Keratinocyte (primary cell): ENCODE measurements at regions not wholly inside any gene's neighbourhood (a gene's known extent, or its start where the extent isn't known, plus 50 kb on each side); places are given as distances from the start of the nearest gene placed in this dataset.

Source experiments
- DNase-seq: peaks from one replicate; pipeline ENCODE4 v3.0.0-alpha.2; 2011; ENCODE audit warnings: low read depth, missing footprints, low spot score
- FAIRE-seq: peaks from 2 replicates; lab custom pipeline; 2011; peaks lifted over from hg19 to GRCh38; lab: Jason Lieb, UNC
- H2AFZ ChIP-seq: 2 replicates; pipeline ENCODE4 v1.6.0; 2012; ENCODE audit warnings: low read length, control low read depth, inconsistent platforms; ENCODE audit not compliant: control insufficient read depth
- H3K27ac ChIP-seq: 2 replicates; pipeline ENCODE4 v1.5.1; 2011; ENCODE audit warnings: low read length; ENCODE audit not compliant: control insufficient read depth, insufficient read depth
- H3K27me3 ChIP-seq: 3 replicates; pipeline ENCODE4 v1.6.0; 2011; ENCODE audit warnings: low read length; ENCODE audit not compliant: control insufficient read depth, insufficient read depth; ENCODE audit errors: extremely low read depth
- H3K36me3 ChIP-seq, 2 experiments: 2 replicates in 1 of 2; 3 replicates in 1 of 2; pipeline ENCODE4 v1.5.1; 2011; ENCODE audit warnings: low read length in 2 of 2, mild to moderate bottlenecking in 1 of 2; ENCODE audit not compliant: control insufficient read depth in 2 of 2, insufficient read depth in 2 of 2; ENCODE audit errors: extremely low read depth in 1 of 2
- H3K4me1 ChIP-seq: 3 replicates; pipeline ENCODE4 v1.5.1; 2011; ENCODE audit warnings: low read length; ENCODE audit not compliant: control insufficient read depth, insufficient read depth; ENCODE audit errors: extremely low read depth
- H3K4me2 ChIP-seq: 3 replicates; pipeline ENCODE4 v1.6.0; 2011; ENCODE audit warnings: low read depth, low read length; ENCODE audit not compliant: control insufficient read depth, insufficient read depth; ENCODE audit errors: extremely low read depth
- H3K4me3 ChIP-seq, 3 experiments: fragments of 200-600 bp in 1 of 3; sonication (generic) in 1 of 3; 2 replicates in 2 of 3; 3 replicates in 1 of 3; pipeline ENCODE4 v1.5.1; 2011 to 2016; ENCODE audit warnings: low read length in 3 of 3, mild to moderate bottlenecking in 3 of 3, control low read depth in 2 of 3, inconsistent platforms in 1 of 3, low read depth in 1 of 3, mixed read lengths in 1 of 3, mixed run types in 1 of 3, moderate library complexity in 1 of 3; ENCODE audit not compliant: control insufficient read depth in 2 of 3, insufficient read depth in 2 of 3; ENCODE audit errors: extremely low read depth in 1 of 3
- H3K79me2 ChIP-seq: 2 replicates; pipeline ENCODE4 v1.6.0; 2012; ENCODE audit warnings: low read length; ENCODE audit not compliant: control insufficient read depth, insufficient read depth
- H3K9ac ChIP-seq: 3 replicates; pipeline ENCODE4 v1.6.0; 2011; ENCODE audit warnings: low read length; ENCODE audit not compliant: control insufficient read depth, insufficient read depth; ENCODE audit errors: extremely low read depth
- H3K9me1 ChIP-seq: 3 replicates; pipeline ENCODE4 v1.6.0; 2011; ENCODE audit warnings: low read length; ENCODE audit not compliant: control insufficient read depth, insufficient read depth; ENCODE audit errors: extremely low read depth
- H3K9me3 ChIP-seq: 2 replicates; pipeline ENCODE4 v1.5.1; 2012; ENCODE audit warnings: low read depth, low read length; ENCODE audit not compliant: control insufficient read depth
- H4K20me1 ChIP-seq: 3 replicates; pipeline ENCODE4 v1.6.0; 2011; ENCODE audit warnings: low read length; ENCODE audit not compliant: control insufficient read depth, insufficient read depth; ENCODE audit errors: extremely low read depth
- EZH2 ChIP-seq: IDR thresholded peaks from one replicate; pipeline ENCODE4 v1.6.1; 2012; ENCODE audit warnings: inconsistent platforms, mild to moderate bottlenecking, low read length, moderate library complexity
- dilution Hi-C: fragments of 300-500 bp; cut with MboI; formaldehyde crosslinking; loops from one replicate; pipeline ENCODE4 v1.7.0; 2020; ENCODE audit warnings: low sequenced_read_pairs; ENCODE audit not compliant: extremely low pct_ligation_motif_present
- TF ChIP-seq, protein P1 (sequence below), 3 experiments: IDR thresholded peaks in 1 of 3; conservative IDR thresholded peaks in 1 of 3; optimal IDR thresholded peaks in 1 of 3; 2 replicates in 2 of 3; 3 replicates in 1 of 3; pipeline versions ENCODE3 to v1.5.1; 2011; ENCODE audit warnings: low read length in 3 of 3, mild to moderate bottlenecking in 3 of 3, moderate library complexity in 2 of 3, control low read depth in 1 of 3, inconsistent platforms in 1 of 3; ENCODE audit not compliant: insufficient read depth in 2 of 3; ENCODE audit errors: extremely low read depth in 1 of 3

DNA sequence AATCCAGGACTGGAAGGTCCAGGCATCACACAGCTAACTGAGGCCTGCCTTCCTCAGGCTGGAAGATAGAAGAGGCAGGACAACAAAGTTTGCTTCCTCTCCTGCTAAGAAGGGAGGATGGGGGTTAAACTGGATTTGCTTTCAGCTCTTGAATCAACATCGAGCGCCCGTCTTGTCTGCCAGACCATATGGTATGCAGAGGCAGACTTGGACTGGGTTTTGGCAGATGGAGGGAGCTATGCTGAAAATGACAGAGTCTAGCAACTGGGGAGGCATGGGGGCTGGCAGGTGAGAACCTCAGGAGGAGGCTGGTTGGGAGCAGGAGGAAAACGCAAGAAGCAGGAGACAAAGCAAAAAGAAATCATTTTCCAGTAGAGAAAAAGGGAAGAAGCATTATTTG, 289.5 kb upstream of the IL12B start:
- no peak overlapping the region for H3K9ac ChIP-seq
- no peak overlapping the region for H2AFZ ChIP-seq
- peaks cover 24% of the 10 kb centered on the region for H3K4me1 ChIP-seq
- DNase-seq (no peak), FAIRE-seq (no peak)
- no peaks in the 10 kb centered on the region for H3K79me2 ChIP-seq
- TF ChIP-seq, protein P1, sequence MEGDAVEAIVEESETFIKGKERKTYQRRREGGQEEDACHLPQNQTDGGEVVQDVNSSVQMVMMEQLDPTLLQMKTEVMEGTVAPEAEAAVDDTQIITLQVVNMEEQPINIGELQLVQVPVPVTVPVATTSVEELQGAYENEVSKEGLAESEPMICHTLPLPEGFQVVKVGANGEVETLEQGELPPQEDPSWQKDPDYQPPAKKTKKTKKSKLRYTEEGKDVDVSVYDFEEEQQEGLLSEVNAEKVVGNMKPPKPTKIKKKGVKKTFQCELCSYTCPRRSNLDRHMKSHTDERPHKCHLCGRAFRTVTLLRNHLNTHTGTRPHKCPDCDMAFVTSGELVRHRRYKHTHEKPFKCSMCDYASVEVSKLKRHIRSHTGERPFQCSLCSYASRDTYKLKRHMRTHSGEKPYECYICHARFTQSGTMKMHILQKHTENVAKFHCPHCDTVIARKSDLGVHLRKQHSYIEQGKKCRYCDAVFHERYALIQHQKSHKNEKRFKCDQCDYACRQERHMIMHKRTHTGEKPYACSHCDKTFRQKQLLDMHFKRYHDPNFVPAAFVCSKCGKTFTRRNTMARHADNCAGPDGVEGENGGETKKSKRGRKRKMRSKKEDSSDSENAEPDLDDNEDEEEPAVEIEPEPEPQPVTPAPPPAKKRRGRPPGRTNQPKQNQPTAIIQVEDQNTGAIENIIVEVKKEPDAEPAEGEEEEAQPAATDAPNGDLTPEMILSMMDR (optimal IDR thresholded peaks at IDR 0.05 in 1 of 3, IDR thresholded peaks at IDR 0.05 in 1 of 3, conservative IDR thresholded peaks at IDR 0.05 in 1 of 3; ENCODE audit: extremely low read depth in 1 of 3, insufficient read depth in 2 of 3, low read length in 3 of 3): no peak
- no peak for TF ChIP-seq EZH2
- dilution Hi-C loops: no loop called here
- H3K4me2 ChIP-seq: no peak overlapping the region
- no peaks in the 10 kb centered on the region for H3K9me1 ChIP-seq
- H3K36me3 ChIP-seq: no peaks in the 10 kb centered on the region
- H4K20me1 ChIP-seq: no peaks in the 10 kb centered on the region
- H3K27ac ChIP-seq: no peak overlapping the region
- H3K27me3 ChIP-seq: no peaks in the 10 kb centered on the region
- H3K9me3 ChIP-seq: no peaks in the 10 kb centered on the region
- no peak overlapping the region for H3K4me3 ChIP-seq

DNA sequence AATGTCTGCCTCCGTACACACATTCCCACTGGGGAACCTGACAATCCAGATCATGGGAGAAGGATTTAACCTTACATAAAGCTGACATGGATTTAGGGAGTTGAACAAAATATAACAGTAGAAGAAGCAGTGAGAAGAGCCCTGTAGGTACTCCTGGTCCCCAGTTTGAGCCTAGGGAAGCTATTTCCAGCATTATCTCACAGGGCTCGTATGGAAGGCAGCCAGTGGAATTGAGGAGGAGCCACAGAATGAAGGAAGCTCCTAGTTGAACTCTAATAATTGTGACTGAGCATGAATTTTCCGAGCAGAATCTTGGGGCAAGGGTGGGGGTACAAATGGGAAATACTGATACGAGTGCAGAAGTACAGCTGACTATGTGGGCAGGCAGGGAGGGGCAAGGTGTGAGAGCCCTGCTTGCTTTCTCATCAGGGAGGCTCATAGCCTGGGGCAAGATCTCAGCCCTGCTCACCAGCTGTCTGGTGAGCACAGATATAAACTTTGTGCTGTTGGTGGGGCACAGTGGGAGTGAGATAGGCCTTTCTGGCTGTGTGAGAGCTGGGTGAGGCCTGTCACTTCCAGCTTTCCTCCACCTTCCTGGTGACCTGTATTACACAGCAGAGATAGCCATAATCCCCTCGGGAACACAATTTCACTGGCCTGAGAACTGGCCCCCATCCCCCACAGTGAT, 290.7 kb upstream of the IL12B start:
- DNase-seq: peak; percentile 57
- Histone ChIP-seq H3K4me1 (peaks cover 24% of the 10 kb centered on the region), H3K9ac (no peak overlapping the region), H3K79me2 (no peaks in the 10 kb centered on the region), H2AFZ (peak overlapping the region; percentile 37), H3K36me3 (no peaks in the 10 kb centered on the region), H3K4me2 (peak overlapping the region; percentile 46), H3K9me1 (no peaks in the 10 kb centered on the region), H3K27me3 (no peaks in the 10 kb centered on the region), H3K9me3 (no peaks in the 10 kb centered on the region), H3K27ac (peak overlapping the region; percentile 54), H3K4me3 (no peak overlapping the region), H4K20me1 (no peaks in the 10 kb centered on the region)
- dilution Hi-C loops: no loop called here
- TF ChIP-seq, protein P1 (optimal IDR thresholded peaks at IDR 0.05 in 1 of 3, IDR thresholded peaks at IDR 0.05 in 1 of 3, conservative IDR thresholded peaks at IDR 0.05 in 1 of 3; ENCODE audit: extremely low read depth in 1 of 3, insufficient read depth in 2 of 3, low read length in 3 of 3): no peak
- TF ChIP-seq EZH2: no peak
- peak; percentile 88 for FAIRE-seq
